ENCODE measurements at regions not wholly inside any gene's neighbourhood (a gene's known extent, or its start where the extent isn't known, plus 50 kb on each side); places are given as distances from the start of the nearest gene placed in this dataset.
"Not testable (repeated sequence)": the region's sequence is repeated elsewhere in the genome, so short reads cannot be mapped to it uniquely, and the experiment has no call there.

GRCh38 chr22:22745225-22746060 is 101.0 kb downstream of the GGTLC2 start:
- DNase-seq = peak; percentile 64 to 76 (median 73)

- no peak for DNase-seq
Measured at GRCh38 chr22:22746061-22746962, 101.9 kb downstream of the GGTLC2 start.

GRCh38 chr22:22746963-22747933 is 102.8 kb downstream of the GGTLC2 start:
- DNase-seq = no peak

- peak; percentile 74 to 79 (median 78) for DNase-seq
Measured at GRCh38 chr22:22748297-22748743, 103.9 kb downstream of the GGTLC2 start.

GRCh38 chr22:22748756-22749155 is 104.3 kb downstream of the GGTLC2 start:
- DNase-seq = no peak

GRCh38 chr22:22749167-22749758 is 104.8 kb downstream of the GGTLC2 start:
- no peak for DNase-seq

GRCh38 chr22:22750335-22751042 is 106.1 kb downstream of the GGTLC2 start:
- no peak for DNase-seq

GRCh38 chr22:22751043-22751603 is 106.7 kb downstream of the GGTLC2 start:
- DNase-seq = no peak

GRCh38 chr22:22752199-22752555 is 107.8 kb downstream of the GGTLC2 start:
- no peak for DNase-seq

- DNase-seq = peak; percentile 73 to 82 (median 80)
Measured at GRCh38 chr22:22752556-22753477, 108.4 kb downstream of the GGTLC2 start.

GRCh38 chr22:22753526-22754267 is 109.3 kb downstream of the GGTLC2 start:
- peak; percentile 60 to 78 (median 67) for DNase-seq

GRCh38 chr22:22754268-22754657 is 109.8 kb downstream of the GGTLC2 start:
- no peak for DNase-seq

- DNase-seq = no peak
Measured at GRCh38 chr22:22754961-22755777, 110.8 kb downstream of the GGTLC2 start.

- DNase-seq = no peak
Measured at GRCh38 chr22:22755778-22756100, 111.3 kb downstream of the GGTLC2 start.

GRCh38 chr22:22756109-22756508 is 111.7 kb downstream of the GGTLC2 start:
- DNase-seq = no peak

- not testable (repeated sequence) for DNase-seq
Measured at GRCh38 chr22:22756551-22757201, 112.3 kb downstream of the GGTLC2 start.

- not testable (repeated sequence) for DNase-seq
Measured at GRCh38 chr22:22758101-22758807, 113.8 kb downstream of the GGTLC2 start.

Data from suppressor macrophage treated with lipopolysaccharide for 1 hour (primary cell).